ENCODE measurements at regions not wholly inside any gene's neighbourhood (a gene's known extent, or its start where the extent isn't known, plus 50 kb on each side); places are given as distances from the start of the nearest gene placed in this dataset.

DNA sequence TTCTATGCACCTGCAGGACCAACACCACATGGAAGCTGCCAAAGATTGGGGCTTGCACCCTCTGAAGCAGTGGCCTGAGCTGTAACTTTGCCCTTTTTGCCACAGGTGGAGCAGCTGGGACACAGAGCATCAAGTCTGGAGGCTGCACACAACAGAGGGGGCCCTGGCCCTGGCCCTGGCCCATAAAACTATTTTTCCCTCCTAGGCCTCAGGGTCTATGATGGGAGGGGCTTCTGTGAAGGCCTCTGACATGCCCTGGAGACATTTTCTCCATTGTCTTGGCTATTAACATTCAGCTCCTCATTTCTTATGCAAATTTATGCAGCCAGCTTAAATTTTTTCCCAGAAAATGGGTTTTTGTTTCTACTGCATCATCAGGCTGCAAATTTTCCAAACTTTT, 335.5 kb downstream of the ARPP21 start:
- Histone ChIP-seq H3K27me3 (replicated peaks; ENCODE audit: insufficient read depth, low read depth, low read length, poor library complexity) (no peaks in the 10 kb centered on the region), H3K4me1 (ENCODE audit: insufficient read depth, low read length, poor library complexity, severe bottlenecking) (peaks cover 19% of the 10 kb centered on the region), H3K4me3 (ENCODE audit: low read depth, low read length, poor library complexity, severe bottlenecking) (no peak overlapping the region), H3K27ac (ENCODE audit: low read depth, low read length, poor library complexity, severe bottlenecking) (no peak overlapping the region), H3K36me3 (ENCODE audit: insufficient read depth, low read length, poor library complexity, severe bottlenecking) (no peaks in the 10 kb centered on the region), H3K9me3 (ENCODE audit: low read depth, low read length, poor library complexity, severe bottlenecking) (no peaks in the 10 kb centered on the region)
- DNase-seq (ENCODE audit: low spot score) = no peak
- POLR2A ChIA-PET (ENCODE audit: low non-redundant PET) = no interaction called here
- intact Hi-C loops (cut with micrococcal nuclease; ENCODE audit: unreplicated experiment) = no loop called here
- CTCF ChIA-PET = no interaction called here
- TF ChIP-seq EZH2 (IDR thresholded peaks at IDR 0.05; ENCODE audit: borderline replicate concordance, low read depth, low read length, poor library complexity, severe bottlenecking) = no peak
- BruUV-seq (replicated peaks) = no TSS peak

DNA sequence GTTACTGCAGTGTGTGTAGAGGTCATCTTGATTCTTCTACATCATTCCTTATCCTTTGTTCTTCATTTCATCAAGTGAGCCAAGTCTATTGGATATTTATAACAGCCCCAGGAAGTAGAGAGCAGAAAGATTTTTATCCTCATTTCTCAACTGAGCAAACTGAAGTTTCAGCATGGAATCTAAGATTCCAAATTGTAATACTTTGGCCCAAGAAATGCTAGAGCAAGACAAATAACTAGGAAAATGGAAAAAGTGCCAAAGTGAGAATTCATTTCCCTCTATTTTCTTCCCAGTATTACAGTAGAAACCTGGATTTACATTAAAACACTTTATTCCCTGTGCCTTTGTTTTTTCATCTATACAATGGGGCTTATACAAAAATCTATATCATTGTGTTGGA, 346.8 kb downstream of the ARPP21 start:
- no peaks in the 10 kb centered on the region for H3K4me1 ChIP-seq (ENCODE audit: insufficient read depth, low read length, poor library complexity, severe bottlenecking)
- no peak for TF ChIP-seq EZH2 (IDR thresholded peaks at IDR 0.05; ENCODE audit: borderline replicate concordance, low read depth, low read length, poor library complexity, severe bottlenecking)
- TF ChIP-seq, protein P1, sequence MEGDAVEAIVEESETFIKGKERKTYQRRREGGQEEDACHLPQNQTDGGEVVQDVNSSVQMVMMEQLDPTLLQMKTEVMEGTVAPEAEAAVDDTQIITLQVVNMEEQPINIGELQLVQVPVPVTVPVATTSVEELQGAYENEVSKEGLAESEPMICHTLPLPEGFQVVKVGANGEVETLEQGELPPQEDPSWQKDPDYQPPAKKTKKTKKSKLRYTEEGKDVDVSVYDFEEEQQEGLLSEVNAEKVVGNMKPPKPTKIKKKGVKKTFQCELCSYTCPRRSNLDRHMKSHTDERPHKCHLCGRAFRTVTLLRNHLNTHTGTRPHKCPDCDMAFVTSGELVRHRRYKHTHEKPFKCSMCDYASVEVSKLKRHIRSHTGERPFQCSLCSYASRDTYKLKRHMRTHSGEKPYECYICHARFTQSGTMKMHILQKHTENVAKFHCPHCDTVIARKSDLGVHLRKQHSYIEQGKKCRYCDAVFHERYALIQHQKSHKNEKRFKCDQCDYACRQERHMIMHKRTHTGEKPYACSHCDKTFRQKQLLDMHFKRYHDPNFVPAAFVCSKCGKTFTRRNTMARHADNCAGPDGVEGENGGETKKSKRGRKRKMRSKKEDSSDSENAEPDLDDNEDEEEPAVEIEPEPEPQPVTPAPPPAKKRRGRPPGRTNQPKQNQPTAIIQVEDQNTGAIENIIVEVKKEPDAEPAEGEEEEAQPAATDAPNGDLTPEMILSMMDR (conservative IDR thresholded peaks at IDR 0.05; ENCODE audit: low read depth, low read length) = no peak
- H3K9me3 ChIP-seq (ENCODE audit: low read depth, low read length, poor library complexity, severe bottlenecking) = no peaks in the 10 kb centered on the region
- no TSS peak for BruUV-seq (replicated peaks)
- intact Hi-C loops (cut with micrococcal nuclease; ENCODE audit: unreplicated experiment) = no loop called here
- H3K4me3 ChIP-seq (ENCODE audit: low read depth, low read length, poor library complexity, severe bottlenecking) = no peak overlapping the region
- H3K27me3 ChIP-seq (replicated peaks; ENCODE audit: insufficient read depth, low read depth, low read length, poor library complexity) = no peaks in the 10 kb centered on the region
- CTCF ChIA-PET = no interaction called here
- H3K27ac ChIP-seq (ENCODE audit: low read depth, low read length, poor library complexity, severe bottlenecking) = no peak overlapping the region
- H3K36me3 ChIP-seq (ENCODE audit: insufficient read depth, low read length, poor library complexity, severe bottlenecking) = no peaks in the 10 kb centered on the region
- DNase-seq (ENCODE audit: low spot score) = no peak
- POLR2A ChIA-PET (ENCODE audit: low non-redundant PET) = no interaction called here

DNA sequence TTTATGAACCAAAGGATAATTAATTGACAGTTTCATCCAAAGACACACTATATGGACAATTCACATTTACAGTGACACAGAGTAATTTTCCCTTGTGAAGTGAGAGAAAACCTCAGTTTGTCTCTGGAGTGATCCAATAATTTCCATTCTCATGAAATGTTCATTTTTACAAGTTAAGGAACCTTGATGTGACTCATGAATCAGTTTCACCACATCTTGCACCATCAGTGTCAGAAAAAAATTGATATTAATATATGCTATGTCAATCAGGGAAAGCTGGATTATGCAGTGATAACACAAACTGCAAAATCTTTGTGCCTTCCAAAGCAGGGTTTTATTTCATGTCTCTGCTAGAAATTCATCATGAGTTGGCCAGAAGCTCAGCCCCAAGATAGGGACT, 348.1 kb downstream of the ARPP21 start:
- DNase-seq (ENCODE audit: low spot score) = no peak
- no peak overlapping the region for H3K4me3 ChIP-seq (ENCODE audit: low read depth, low read length, poor library complexity, severe bottlenecking)
- CTCF ChIA-PET = no interaction called here
- intact Hi-C loops (cut with micrococcal nuclease; ENCODE audit: unreplicated experiment) = no loop called here
- H3K4me1 ChIP-seq (ENCODE audit: insufficient read depth, low read length, poor library complexity, severe bottlenecking) = no peaks in the 10 kb centered on the region
- H3K36me3 ChIP-seq (ENCODE audit: insufficient read depth, low read length, poor library complexity, severe bottlenecking) = no peaks in the 10 kb centered on the region
- H3K27me3 ChIP-seq (replicated peaks; ENCODE audit: insufficient read depth, low read depth, low read length, poor library complexity) = no peaks in the 10 kb centered on the region
- no TSS peak for BruUV-seq (replicated peaks)
- no peak for TF ChIP-seq EZH2 (IDR thresholded peaks at IDR 0.05; ENCODE audit: borderline replicate concordance, low read depth, low read length, poor library complexity, severe bottlenecking)
- TF ChIP-seq, protein P1 (conservative IDR thresholded peaks at IDR 0.05; ENCODE audit: low read depth, low read length) = no peak
- POLR2A ChIA-PET (ENCODE audit: low non-redundant PET) = no interaction called here
- no peak overlapping the region for H3K27ac ChIP-seq (ENCODE audit: low read depth, low read length, poor library complexity, severe bottlenecking)
- no peaks in the 10 kb centered on the region for H3K9me3 ChIP-seq (ENCODE audit: low read depth, low read length, poor library complexity, severe bottlenecking)

DNA sequence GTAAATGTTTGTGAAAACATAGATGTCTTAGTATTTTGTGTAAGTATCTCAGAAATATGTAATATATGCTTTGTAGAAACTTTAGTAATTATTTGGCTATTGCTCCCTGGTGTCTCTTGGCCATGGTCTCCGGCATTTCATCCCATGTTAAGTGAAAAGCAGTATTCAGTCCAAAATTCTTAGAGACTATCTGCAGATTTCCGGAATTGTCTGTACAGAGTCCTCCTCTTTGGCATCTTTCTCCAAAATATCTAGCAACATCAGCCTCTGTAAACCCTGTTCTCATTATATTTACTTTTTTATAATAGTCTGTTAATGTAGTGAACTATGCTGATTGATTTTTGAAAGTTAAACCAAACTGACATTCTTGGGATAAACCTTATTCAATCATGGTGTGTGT, 352.7 kb downstream of the ARPP21 start:
- BruUV-seq (replicated peaks) = no TSS peak
- ChIA-PET POLR2A (ENCODE audit: low non-redundant PET) (no interaction called here), CTCF (no interaction called here)
- Histone ChIP-seq H3K9me3 (ENCODE audit: low read depth, low read length, poor library complexity, severe bottlenecking) (peaks cover 5% of the 10 kb centered on the region), H3K36me3 (ENCODE audit: insufficient read depth, low read length, poor library complexity, severe bottlenecking) (no peaks in the 10 kb centered on the region), H3K4me1 (ENCODE audit: insufficient read depth, low read length, poor library complexity, severe bottlenecking) (no peaks in the 10 kb centered on the region), H3K4me3 (ENCODE audit: low read depth, low read length, poor library complexity, severe bottlenecking) (no peak overlapping the region), H3K27me3 (replicated peaks; ENCODE audit: insufficient read depth, low read depth, low read length, poor library complexity) (no peaks in the 10 kb centered on the region), H3K27ac (ENCODE audit: low read depth, low read length, poor library complexity, severe bottlenecking) (no peak overlapping the region)
- DNase-seq (ENCODE audit: low spot score) = no peak
- intact Hi-C loops (cut with micrococcal nuclease; ENCODE audit: unreplicated experiment) = no loop called here
- TF ChIP-seq, protein P1 (conservative IDR thresholded peaks at IDR 0.05; ENCODE audit: low read depth, low read length) = no peak
- TF ChIP-seq EZH2 (IDR thresholded peaks at IDR 0.05; ENCODE audit: borderline replicate concordance, low read depth, low read length, poor library complexity, severe bottlenecking) = no peak
